DND-41 (cell line): ENCODE measurements at regions not wholly inside any gene's neighbourhood (a gene's known extent, or its start where the extent isn't known, plus 50 kb on each side); places are given as distances from the start of the nearest gene placed in this dataset.

ENCODE experiments used
- ATAC-seq: fragments of 200-7000 bp; cut with Tn5 transposase; 3 replicates; pipeline ENCODE4 v1.9.1; 2021; ENCODE audit warnings: low read depth; ENCODE audit not compliant: insufficient read depth
- DNase-seq: peaks from one replicate; pipeline ENCODE4 v3.0.0-alpha.2; 2020
- H2AFZ ChIP-seq: 2 replicates; pipeline ENCODE4 v1.6.0; 2012; ENCODE audit warnings: low read depth, low read length
- H3K27ac ChIP-seq: 2 replicates; pipeline ENCODE4 v1.5.1; 2012; ENCODE audit warnings: low read length, inconsistent platforms
- H3K27me3 ChIP-seq: fragments of 200-600 bp; sonication (generic); 2 replicates; pipeline ENCODE4 v1.6.0; 2012; ENCODE audit warnings: low read length, mild to moderate bottlenecking, inconsistent platforms; ENCODE audit not compliant: insufficient read depth, poor library complexity
- H3K36me3 ChIP-seq: 2 replicates; pipeline ENCODE4 v1.5.1; 2012; ENCODE audit warnings: low read length, inconsistent platforms; ENCODE audit not compliant: insufficient read depth
- H3K4me1 ChIP-seq: 2 replicates; pipeline ENCODE4 v1.5.1; 2012; ENCODE audit warnings: mild to moderate bottlenecking, low read length; ENCODE audit not compliant: insufficient read depth
- H3K4me2 ChIP-seq: 2 replicates; pipeline ENCODE4 v1.6.0; 2012; ENCODE audit warnings: mild to moderate bottlenecking, moderate library complexity, low read length, inconsistent platforms; ENCODE audit not compliant: insufficient read depth
- H3K4me3 ChIP-seq, 2 experiments: fragments of 200-600 bp in 1 of 2; shearing (Covaris generic) in 1 of 2; 2 replicates each; pipeline ENCODE4 v1.5.1; 2012 to 2016; ENCODE audit warnings: inconsistent platforms in 2 of 2, low read length in 2 of 2, mild to moderate bottlenecking in 2 of 2, low read depth in 1 of 2, moderate library complexity in 1 of 2
- H3K79me2 ChIP-seq: 2 replicates; pipeline ENCODE4 v1.6.0; 2012; ENCODE audit warnings: low read length, inconsistent platforms; ENCODE audit not compliant: insufficient read depth
- H3K9ac ChIP-seq: 2 replicates; pipeline ENCODE4 v1.6.0; 2012; ENCODE audit warnings: low read depth, mild to moderate bottlenecking, inconsistent platforms, low read length, moderate library complexity
- H3K9me3 ChIP-seq: 2 replicates; pipeline ENCODE4 v1.5.1; 2012; ENCODE audit warnings: low read length, moderate library complexity, mild to moderate bottlenecking, inconsistent platforms; ENCODE audit not compliant: insufficient read depth, severe bottlenecking
- H4K20me1 ChIP-seq: 2 replicates; pipeline ENCODE4 v1.6.0; 2012; ENCODE audit warnings: low read length; ENCODE audit not compliant: insufficient read depth
- CTCF ChIP-seq: IDR thresholded peaks from 2 replicates; pipeline ENCODE4 v1.5.1; 2012; ENCODE audit warnings: borderline replicate concordance, low read length, moderate library complexity, mild to moderate bottlenecking; ENCODE audit not compliant: poor library complexity, severe bottlenecking; ENCODE audit errors: extremely low read depth
- EZH2 ChIP-seq: IDR thresholded peaks from 3 replicates; pipeline ENCODE4 v1.6.1; 2012; ENCODE audit warnings: borderline replicate concordance, low read depth, mild to moderate bottlenecking, moderate library complexity, low read length, inconsistent platforms; ENCODE audit not compliant: severe bottlenecking

- Histone ChIP-seq H3K36me3 (no peaks in the 10 kb centered on the region), H3K4me3 (no peak overlapping the region), H3K9ac (no peak overlapping the region), H3K79me2 (no peaks in the 10 kb centered on the region), H4K20me1 (no peaks in the 10 kb centered on the region), H3K27ac (no peak overlapping the region), H2AFZ (no peak overlapping the region), H3K4me2 (no peak overlapping the region), H3K27me3 (no peaks in the 10 kb centered on the region), H3K4me1 (no peaks in the 10 kb centered on the region), H3K9me3 (no peaks in the 10 kb centered on the region)
- no peak for DNase-seq
- no peak for TF ChIP-seq CTCF
- no peak for TF ChIP-seq EZH2
- ATAC-seq = no peak
These were observed 204.4 kb upstream of the SERP2 start for GRCh38 chr13:44169018-44169911.

- no peaks in the 10 kb centered on the region for H3K4me1 ChIP-seq
- no peak overlapping the region for H3K4me3 ChIP-seq
- no peak overlapping the region for H3K4me2 ChIP-seq
- no peak overlapping the region for H2AFZ ChIP-seq
- H4K20me1 ChIP-seq = no peaks in the 10 kb centered on the region
- ATAC-seq (no peak), DNase-seq (no peak)
- TF ChIP-seq CTCF = no peak
- TF ChIP-seq EZH2 = no peak
- no peaks in the 10 kb centered on the region for H3K9me3 ChIP-seq
- no peaks in the 10 kb centered on the region for H3K36me3 ChIP-seq
- H3K9ac ChIP-seq = no peak overlapping the region
- no peaks in the 10 kb centered on the region for H3K27me3 ChIP-seq
- H3K79me2 ChIP-seq = no peaks in the 10 kb centered on the region
- no peak overlapping the region for H3K27ac ChIP-seq
These were observed 202.9 kb upstream of the SERP2 start for GRCh38 chr13:44170731-44171130.

GRCh38 chr13:44171156-44171555, 202.5 kb upstream of the SERP2 start:
- Histone ChIP-seq H3K4me1 (no peaks in the 10 kb centered on the region), H3K79me2 (no peaks in the 10 kb centered on the region), H3K9me3 (no peaks in the 10 kb centered on the region), H3K36me3 (no peaks in the 10 kb centered on the region), H3K4me2 (no peak overlapping the region), H3K4me3 (no peak overlapping the region), H3K27me3 (no peaks in the 10 kb centered on the region), H3K27ac (no peak overlapping the region), H4K20me1 (no peaks in the 10 kb centered on the region), H3K9ac (no peak overlapping the region), H2AFZ (no peak overlapping the region)
- ATAC-seq (no peak), DNase-seq (no peak)
- TF ChIP-seq EZH2 = no peak
- no peak for TF ChIP-seq CTCF
